H1 (cell line): ENCODE measurements at regions not wholly inside any gene's neighbourhood (a gene's known extent, or its start where the extent isn't known, plus 50 kb on each side); places are given as distances from the start of the nearest gene placed in this dataset.

Experiments
- CTCF ChIA-PET: fragments of 300-600 bp; sonication (Branson Sonifier 250); formaldehyde crosslinking; loops from one replicate; lab custom pipeline; 2021; ENCODE audit not compliant: partially characterized antibody; lab: Charles Lee
- POLR2A ChIA-PET: fragments of 300-600 bp; sonication (Branson Sonifier 250); formaldehyde crosslinking; loops from one replicate; lab custom pipeline; 2021; ENCODE audit warnings: inconsistent platforms; ENCODE audit not compliant: partially characterized antibody; lab: Charles Lee
- DNase-seq, 2 experiments: peaks; one replicate each; pipeline versions ENCODE4 v3.0.0 to v3.0.0-alpha.2; 2010 to 2022; ENCODE audit warnings: low spot score in 2 of 2, low read depth in 1 of 2, mixed read lengths in 1 of 2
- FAIRE-seq: peaks from 2 replicates; lab custom pipeline; 2011; peaks lifted over from hg19 to GRCh38; lab: Jason Lieb, UNC
- H2AFZ ChIP-seq: 2 replicates; pipeline ENCODE4 v1.8.1; 2012; ENCODE audit warnings: low read length, inconsistent platforms
- H2AK5ac ChIP-seq: 2 replicates; pipeline ENCODE4 v1.6.1; 2013; ENCODE audit warnings: low read depth, low read length
- H2BK120ac ChIP-seq: replicated peaks from 2 replicates; pipeline ENCODE3; 2013; ENCODE audit warnings: low read depth, low read length, inconsistent platforms
- H2BK12ac ChIP-seq: 2 replicates; pipeline ENCODE4 v1.6.1; 2013; ENCODE audit warnings: low read depth, low read length
- H2BK15ac ChIP-seq: 2 replicates; pipeline ENCODE4 v1.6.1; 2013; ENCODE audit warnings: low read length
- H2BK20ac ChIP-seq: 2 replicates; pipeline ENCODE4 v1.6.1; 2013; ENCODE audit warnings: low read length
- H2BK5ac ChIP-seq: 2 replicates; pipeline ENCODE4 v1.6.1; 2013; ENCODE audit warnings: low read depth, low read length
- H3K14ac ChIP-seq: 2 replicates; pipeline ENCODE4 v1.6.1; 2013; ENCODE audit warnings: inconsistent platforms; ENCODE audit not compliant: insufficient read length
- H3K18ac ChIP-seq: 2 replicates; pipeline ENCODE4 v1.6.1; 2013; ENCODE audit warnings: low read length; ENCODE audit errors: extremely low read depth
- H3K23ac ChIP-seq: 2 replicates; pipeline ENCODE4 v1.6.1; 2013; ENCODE audit warnings: inconsistent platforms; ENCODE audit not compliant: insufficient read length
- H3K23me2 ChIP-seq: 2 replicates; pipeline ENCODE4 v1.6.1; 2013; ENCODE audit warnings: low read depth, low read length
- H3K27ac ChIP-seq: 2 replicates; pipeline ENCODE4 v1.6.1; 2011; ENCODE audit warnings: low read depth, low read length, inconsistent platforms
- H3K27me3 ChIP-seq, 4 experiments: replicated peaks in 1 of 4; 1 replicate in 1 of 4; 2 replicates in 3 of 4; pipeline versions ENCODE4 v1.6.1 to v1.8.1; 2011 to 2013; ENCODE audit warnings: low read length in 3 of 4, mild to moderate bottlenecking in 3 of 4, inconsistent platforms in 2 of 4, mixed read lengths in 2 of 4, moderate library complexity in 1 of 4; ENCODE audit not compliant: control insufficient read depth in 3 of 4, insufficient read depth in 3 of 4; ENCODE audit errors: extremely low read depth in 1 of 4
- H3K36me3 ChIP-seq, 4 experiments: 2 replicates each; pipeline versions ENCODE4 v1.6.1 to v1.8.1; 2011 to 2013; ENCODE audit warnings: mild to moderate bottlenecking in 4 of 4, low read length in 3 of 4, moderate library complexity in 2 of 4, control low read depth in 1 of 4, inconsistent platforms in 1 of 4; ENCODE audit not compliant: insufficient read depth in 4 of 4, control insufficient read depth in 2 of 4
- H3K4ac ChIP-seq: replicated peaks from 2 replicates; pipeline ENCODE3; 2013; ENCODE audit warnings: low read length, low read depth, mixed read lengths, inconsistent platforms; ENCODE audit not compliant: insufficient read length
- H3K4me1 ChIP-seq, 4 experiments: replicated peaks in 1 of 4; 1 replicate in 1 of 4; 2 replicates in 3 of 4; pipeline versions ENCODE4 v1.6.1 to v1.8.1; 2011 to 2013; ENCODE audit warnings: low read length in 3 of 4, inconsistent platforms in 2 of 4, mixed read lengths in 1 of 4; ENCODE audit not compliant: insufficient read depth in 4 of 4, control insufficient read depth in 3 of 4
- H3K4me2 ChIP-seq, 2 experiments: 2 replicates each; pipeline versions ENCODE4 v1.6.1 to v1.8.1; 2011 to 2013; ENCODE audit warnings: low read depth in 2 of 2, low read length in 2 of 2, control low read depth in 1 of 2, inconsistent platforms in 1 of 2, mild to moderate bottlenecking in 1 of 2; ENCODE audit not compliant: insufficient read depth in 1 of 2
- H3K4me3 ChIP-seq, 4 experiments: fragments of 200-600, 300-600 bp in 1 of 4; sonication (generic), shearing (Covaris generic), sonication (Bioruptor Twin) in 1 of 4; 2 replicates each; pipeline versions ENCODE4 v1.5.1 to v1.8.1; 2011 to 2016; ENCODE audit warnings: low read length in 4 of 4, low read depth in 3 of 4, control low read depth in 2 of 4, inconsistent platforms in 2 of 4, mild to moderate bottlenecking in 2 of 4, mixed read lengths in 1 of 4, moderate library complexity in 1 of 4; ENCODE audit not compliant: insufficient read depth in 2 of 4; ENCODE audit errors: extremely low read depth in 1 of 4
- H3K56ac ChIP-seq: replicated peaks from 2 replicates; pipeline ENCODE3; 2013; ENCODE audit warnings: low read depth, mild to moderate bottlenecking, mixed read lengths, low read length, inconsistent platforms; ENCODE audit not compliant: insufficient read length
- H3K79me1 ChIP-seq: 2 replicates; pipeline ENCODE4 v1.6.1; 2013; ENCODE audit warnings: low read depth, low read length, control low read depth
- H3K79me2 ChIP-seq, 2 experiments: 2 replicates each; pipeline versions ENCODE4 v1.6.1 to v1.8.1; 2012 to 2013; ENCODE audit warnings: low read length in 2 of 2, mild to moderate bottlenecking in 2 of 2, inconsistent platforms in 1 of 2; ENCODE audit not compliant: insufficient read depth in 2 of 2, control insufficient read depth in 1 of 2
- H3K9ac ChIP-seq, 4 experiments: replicated peaks in 1 of 4; 1 replicate in 1 of 4; 2 replicates in 3 of 4; pipeline versions ENCODE4 v1.6.1 to v1.8.1; 2011 to 2013; ENCODE audit warnings: low read depth in 3 of 4, low read length in 3 of 4, control low read depth in 2 of 4, mild to moderate bottlenecking in 2 of 4, moderate library complexity in 2 of 4, inconsistent platforms in 1 of 4; ENCODE audit errors: extremely low read depth in 1 of 4
- H3K9me3 ChIP-seq, 2 experiments: 2 replicates each; pipeline versions ENCODE4 v1.6.1 to v1.8.1; 2012 to 2013; ENCODE audit warnings: mild to moderate bottlenecking in 2 of 2, moderate library complexity in 2 of 2, control low read depth in 1 of 2, inconsistent platforms in 1 of 2, low read depth in 1 of 2, low read length in 1 of 2, mixed read lengths in 1 of 2; ENCODE audit not compliant: insufficient read depth in 2 of 2
- H4K20me1 ChIP-seq, 2 experiments: replicated peaks in 1 of 2; 2 replicates each; pipeline versions ENCODE3 to v1.8.1; 2011 to 2013; ENCODE audit warnings: inconsistent platforms in 2 of 2, low read length in 2 of 2, mild to moderate bottlenecking in 1 of 2; ENCODE audit not compliant: insufficient read depth in 2 of 2, control insufficient read depth in 1 of 2
- H4K5ac ChIP-seq: 2 replicates; pipeline ENCODE4 v1.6.1; 2013; ENCODE audit warnings: low read length, low read depth, mixed read lengths, inconsistent platforms; ENCODE audit not compliant: insufficient read length
- H4K8ac ChIP-seq: 2 replicates; pipeline ENCODE4 v1.8.0; 2013; ENCODE audit warnings: mild to moderate bottlenecking, moderate library complexity, low read length, inconsistent platforms; ENCODE audit not compliant: insufficient read depth; ENCODE audit errors: extremely low read depth
- H4K91ac ChIP-seq: replicated peaks from 2 replicates; pipeline ENCODE3; 2013; ENCODE audit warnings: low read length, mixed read lengths, inconsistent platforms; ENCODE audit not compliant: insufficient read length
- CBX8 ChIP-seq: fragments of 300-800, 300-1000 bp; sonication (generic); IDR thresholded peaks from 2 replicates; pipeline ENCODE4 v1.7.1; 2016; ENCODE audit warnings: low read depth, low read length, borderline replicate concordance
- RBBP5 ChIP-seq: IDR thresholded peaks from 2 replicates; pipeline ENCODE4 v1.7.1; 2012; ENCODE audit warnings: low read depth, mild to moderate bottlenecking, inconsistent platforms, low read length, moderate library complexity, borderline replicate concordance
- SP4 ChIP-seq: IDR thresholded peaks from 2 replicates; pipeline ENCODE4 v1.6.1; 2012; ENCODE audit warnings: low read length, inconsistent platforms
- TAF1 ChIP-seq: IDR thresholded peaks from 2 replicates; pipeline ENCODE4 v1.6.1; 2011; ENCODE audit warnings: mild to moderate bottlenecking, low read depth, low read length
- TAF7 ChIP-seq: optimal IDR thresholded peaks from 2 replicates; pipeline ENCODE3; 2011; ENCODE audit warnings: low read depth, mild to moderate bottlenecking, inconsistent platforms, low read length, moderate library complexity, borderline replicate concordance
- TEAD4 ChIP-seq: IDR thresholded peaks from 2 replicates; pipeline ENCODE4 v1.6.1; 2012; ENCODE audit warnings: low read depth, low read length, inconsistent platforms, mixed read lengths
- WGBS, 2 experiments: shearing (Covaris generic) in 1 of 2; methylation state at CpG; one replicate each; pipeline versions ENCODE4 v1.1.6 to v1.1.7; 2013 to 2015; ENCODE audit warnings: low lambda C conversion rate in 2 of 2, mixed read lengths in 2 of 2, inconsistent platforms in 1 of 2, low coverage in 1 of 2, missing lambda C conversion rate in 1 of 2; ENCODE audit not compliant: insufficient replicate concordance in 2 of 2, insufficient coverage in 1 of 2, insufficient read length in 1 of 2; ENCODE audit errors: extremely low coverage in 1 of 2, missing lambda C conversion rate in 1 of 2; 5-methylcytosine and 5-hydroxymethylcytosine counted together

DNA sequence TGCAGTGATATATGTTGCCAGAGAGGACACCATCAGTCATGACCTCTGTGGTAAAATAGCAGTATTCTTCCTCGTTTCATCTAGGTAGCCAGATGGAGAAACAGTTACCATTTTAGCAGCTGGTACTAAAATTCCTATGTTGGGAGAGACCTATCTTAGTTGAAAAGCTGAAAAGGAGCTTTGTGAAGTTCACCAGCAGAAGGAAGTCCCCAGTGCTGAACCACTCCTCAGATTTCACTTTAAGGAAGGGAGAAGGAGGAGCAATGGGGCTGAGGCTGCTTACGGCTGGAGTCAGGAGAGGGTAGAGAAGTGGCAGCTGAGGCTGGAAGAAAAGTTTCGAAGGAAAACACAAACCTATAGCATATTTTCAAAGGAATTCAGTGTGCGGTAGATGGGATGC lies 103.7 kb downstream of the ATXN3L start:
- no peak overlapping the region for H4K8ac ChIP-seq
- no peak overlapping the region for H2AK5ac ChIP-seq
- POLR2A ChIA-PET: interaction anchor here (0.6 to 1.2 kb wide), 2 partner anchors 14 to 55 kb away, joined by 3 to 4 read pairs; no protein-coding TSS in a partner anchor
- WGBS, 2 experiments: 70% methylated on average over 2 of the region's 4 CpGs; no CpG with 5 or more reads in 1 of the 2 experiments
- H3K4me1 ChIP-seq: peaks cover 0 to 8% (median 4%) of the 10 kb centered on the region in 4 experiments; a peak in 3 of 7 replicates
- no peak overlapping the region for H3K4ac ChIP-seq
- no peak overlapping the region for H2BK15ac ChIP-seq
- H2BK20ac ChIP-seq: no peak overlapping the region
- no peak overlapping the region for H3K4me3 ChIP-seq
- no peaks in the 10 kb centered on the region for H3K9me3 ChIP-seq
- H4K20me1 ChIP-seq: no peaks in the 10 kb centered on the region
- H3K14ac ChIP-seq: no peak overlapping the region
- H3K79me1 ChIP-seq: no peaks in the 10 kb centered on the region
- H2AFZ ChIP-seq: no peak overlapping the region; the same call in 1 of the 2 replicates
- no peaks in the 10 kb centered on the region for H3K36me3 ChIP-seq
- H3K27me3 ChIP-seq: no peaks in the 10 kb centered on the region
- no peak overlapping the region for H3K9ac ChIP-seq
- no peak overlapping the region for H2BK12ac ChIP-seq
- no peak for DNase-seq
- H2BK120ac ChIP-seq: no peak overlapping the region
- no peak for TF ChIP-seq SP4
- no peak for TF ChIP-seq TAF7
- TF ChIP-seq RBBP5: no peak
- TF ChIP-seq CBX8: no peak
- no peak for TF ChIP-seq TEAD4
- TF ChIP-seq TAF1: no peak
- H4K5ac ChIP-seq: no peak overlapping the region
- CTCF ChIA-PET: no interaction called here
- no peak overlapping the region for H3K18ac ChIP-seq
- H4K91ac ChIP-seq: no peak overlapping the region
- no peak overlapping the region for H3K56ac ChIP-seq
- no peak overlapping the region for H3K27ac ChIP-seq
- no peaks in the 10 kb centered on the region for H3K79me2 ChIP-seq
- no peak for FAIRE-seq
- no peaks in the 10 kb centered on the region for H3K23me2 ChIP-seq
- H2BK5ac ChIP-seq: no peak overlapping the region
- no peak overlapping the region for H3K23ac ChIP-seq
- no peak overlapping the region for H3K4me2 ChIP-seq
